ENCODE measurements at regions not wholly inside any gene's neighbourhood (a gene's known extent, or its start where the extent isn't known, plus 50 kb on each side); places are given as distances from the start of the nearest gene placed in this dataset.
A peak's percentile ranks its signal among the peaks of the same experiment; 100 is the strongest.

- H3K9me3 ChIP-seq (ENCODE audit: control insufficient read depth in 3 of 3, low read length in 3 of 3), result no peaks in the 10 kb centered on the region
- no peaks in the 10 kb centered on the region for H3K36me3 ChIP-seq (ENCODE audit: control insufficient read depth in 3 of 3, insufficient read depth in 3 of 3, low read length in 3 of 3)
- H3K9ac ChIP-seq (ENCODE audit: low read depth in 1 of 3, low read length in 3 of 3), result no peak overlapping the region
- no peak overlapping the region for H3K4me3 ChIP-seq (ENCODE audit: low read length in 3 of 3)
- H3K27me3 ChIP-seq (ENCODE audit: control insufficient read depth in 3 of 3, insufficient read depth in 3 of 3, low read length in 3 of 3), result peaks cover 6 to 11% (median 7%) of the 10 kb centered on the region in 3 donors
- H3K4me1 ChIP-seq (ENCODE audit: control insufficient read depth in 3 of 3, insufficient read depth in 3 of 3, low read length in 3 of 3), result peaks cover 4 to 18% (median 17%) of the 10 kb centered on the region in 3 donors
- H3K27ac ChIP-seq (ENCODE audit: low read depth, low read length), result no peak overlapping the region
Observed at GRCh38 chr4:53907772-53908171, 156.6 kb downstream of the CHIC2 start.

GRCh38 chr4:53906606-53907190 is 157.7 kb downstream of the CHIC2 start:
- H3K27me3 ChIP-seq (ENCODE audit: control insufficient read depth in 3 of 3, insufficient read depth in 3 of 3, low read length in 3 of 3), result peaks cover 6 to 11% (median 7%) of the 10 kb centered on the region in 3 donors
- H3K9ac ChIP-seq (ENCODE audit: low read depth in 1 of 3, low read length in 3 of 3), result no peak overlapping the region

GRCh38 chr4:53905941-53906377 is 158.4 kb downstream of the CHIC2 start:
- Histone ChIP-seq H3K36me3 (ENCODE audit: control insufficient read depth in 3 of 3, insufficient read depth in 3 of 3, low read length in 3 of 3) (no peaks in the 10 kb centered on the region), H3K4me3 (ENCODE audit: low read length in 3 of 3) (peak overlapping the region; percentile 57 to 64 (median 64)), H3K27me3 (ENCODE audit: control insufficient read depth in 3 of 3, insufficient read depth in 3 of 3, low read length in 3 of 3) (peaks cover 6 to 11% (median 7%) of the 10 kb centered on the region in 3 donors), H3K4me1 (ENCODE audit: control insufficient read depth in 3 of 3, insufficient read depth in 3 of 3, low read length in 3 of 3) (peaks cover 4 to 18% (median 17%) of the 10 kb centered on the region in 3 donors), H3K9me3 (ENCODE audit: control insufficient read depth in 3 of 3, low read length in 3 of 3) (no peaks in the 10 kb centered on the region), H3K27ac (ENCODE audit: low read depth, low read length) (no peak overlapping the region), H3K9ac (ENCODE audit: low read depth in 1 of 3, low read length in 3 of 3) (peak overlapping the region in 2 of 3 donors; percentile 41)

More at GRCh38 chr4:53906606-53907190, 157.7 kb downstream of the CHIC2 start:
- H3K9me3 ChIP-seq (ENCODE audit: control insufficient read depth in 3 of 3, low read length in 3 of 3), result no peaks in the 10 kb centered on the region
- H3K36me3 ChIP-seq (ENCODE audit: control insufficient read depth in 3 of 3, insufficient read depth in 3 of 3, low read length in 3 of 3), result no peaks in the 10 kb centered on the region
- peak overlapping the region in 1 of 3 donors; percentile 64 for H3K4me3 ChIP-seq (ENCODE audit: low read length in 3 of 3)
- H3K4me1 ChIP-seq (ENCODE audit: control insufficient read depth in 3 of 3, insufficient read depth in 3 of 3, low read length in 3 of 3), result peaks cover 4 to 18% (median 17%) of the 10 kb centered on the region in 3 donors
- H3K27ac ChIP-seq (ENCODE audit: low read depth, low read length), result no peak overlapping the region

GRCh38 chr4:53905276-53905940 is 159.0 kb downstream of the CHIC2 start:
- Histone ChIP-seq H3K4me3 (ENCODE audit: low read length in 3 of 3) (peak overlapping the region in 2 of 3 donors; percentile 57 to 64), H3K27ac (ENCODE audit: low read depth, low read length) (no peak overlapping the region), H3K4me1 (ENCODE audit: control insufficient read depth in 3 of 3, insufficient read depth in 3 of 3, low read length in 3 of 3) (peaks cover 4 to 18% (median 17%) of the 10 kb centered on the region in 3 donors), H3K9ac (ENCODE audit: low read depth in 1 of 3, low read length in 3 of 3) (no peak overlapping the region), H3K36me3 (ENCODE audit: control insufficient read depth in 3 of 3, insufficient read depth in 3 of 3, low read length in 3 of 3) (no peaks in the 10 kb centered on the region), H3K27me3 (ENCODE audit: control insufficient read depth in 3 of 3, insufficient read depth in 3 of 3, low read length in 3 of 3) (peaks cover 6 to 11% (median 7%) of the 10 kb centered on the region in 3 donors), H3K9me3 (ENCODE audit: control insufficient read depth in 3 of 3, low read length in 3 of 3) (no peaks in the 10 kb centered on the region)

GRCh38 chr4:53902786-53903185 is 161.6 kb downstream of the CHIC2 start:
- peaks cover 2 to 9% (median 7%) of the 10 kb centered on the region in 3 donors for H3K4me1 ChIP-seq (ENCODE audit: control insufficient read depth in 3 of 3, insufficient read depth in 3 of 3, low read length in 3 of 3)
- peaks cover 3 to 11% (median 11%) of the 10 kb centered on the region in 3 donors for H3K27me3 ChIP-seq (ENCODE audit: control insufficient read depth in 3 of 3, insufficient read depth in 3 of 3, low read length in 3 of 3)
- H3K9me3 ChIP-seq (ENCODE audit: control insufficient read depth in 3 of 3, low read length in 3 of 3), result no peaks in the 10 kb centered on the region
- H3K4me3 ChIP-seq (ENCODE audit: low read length in 3 of 3), result no peak overlapping the region
- H3K27ac ChIP-seq (ENCODE audit: low read depth, low read length), result no peak overlapping the region
- H3K9ac ChIP-seq (ENCODE audit: low read depth in 1 of 3, low read length in 3 of 3), result no peak overlapping the region
- H3K36me3 ChIP-seq (ENCODE audit: control insufficient read depth in 3 of 3, insufficient read depth in 3 of 3, low read length in 3 of 3), result no peaks in the 10 kb centered on the region

GRCh38 chr4:53900271-53900649 is 164.1 kb downstream of the CHIC2 start:
- Histone ChIP-seq H3K4me1 (ENCODE audit: control insufficient read depth in 3 of 3, insufficient read depth in 3 of 3, low read length in 3 of 3) (peaks cover 0 to 3% (median 0%) of the 10 kb centered on the region in 3 donors), H3K9me3 (ENCODE audit: control insufficient read depth in 3 of 3, low read length in 3 of 3) (no peaks in the 10 kb centered on the region), H3K27ac (ENCODE audit: low read depth, low read length) (no peak overlapping the region), H3K9ac (ENCODE audit: low read depth in 1 of 3, low read length in 3 of 3) (no peak overlapping the region), H3K27me3 (ENCODE audit: control insufficient read depth in 3 of 3, insufficient read depth in 3 of 3, low read length in 3 of 3) (peaks cover 0 to 10% (median 5%) of the 10 kb centered on the region in 3 donors), H3K4me3 (ENCODE audit: low read length in 3 of 3) (no peak overlapping the region), H3K36me3 (ENCODE audit: control insufficient read depth in 3 of 3, insufficient read depth in 3 of 3, low read length in 3 of 3) (no peaks in the 10 kb centered on the region)

GRCh38 chr4:53899586-53900270 is 164.7 kb downstream of the CHIC2 start:
- H3K27ac ChIP-seq (ENCODE audit: low read depth, low read length), result no peak overlapping the region
- no peak overlapping the region for H3K9ac ChIP-seq (ENCODE audit: low read depth in 1 of 3, low read length in 3 of 3)
- peaks cover 0 to 3% (median 0%) of the 10 kb centered on the region in 3 donors for H3K4me1 ChIP-seq (ENCODE audit: control insufficient read depth in 3 of 3, insufficient read depth in 3 of 3, low read length in 3 of 3)
- H3K4me3 ChIP-seq (ENCODE audit: low read length in 3 of 3), result peak overlapping the region in 1 of 3 donors; percentile 11
- no peaks in the 10 kb centered on the region for H3K9me3 ChIP-seq (ENCODE audit: control insufficient read depth in 3 of 3, low read length in 3 of 3)
- no peaks in the 10 kb centered on the region for H3K36me3 ChIP-seq (ENCODE audit: control insufficient read depth in 3 of 3, insufficient read depth in 3 of 3, low read length in 3 of 3)
- H3K27me3 ChIP-seq (ENCODE audit: control insufficient read depth in 3 of 3, insufficient read depth in 3 of 3, low read length in 3 of 3), result peaks cover 0 to 5% (median 4%) of the 10 kb centered on the region in 3 donors

- Histone ChIP-seq H3K36me3 (ENCODE audit: control insufficient read depth in 3 of 3, insufficient read depth in 3 of 3, low read length in 3 of 3) (no peaks in the 10 kb centered on the region), H3K9ac (ENCODE audit: low read depth in 1 of 3, low read length in 3 of 3) (no peak overlapping the region), H3K27me3 (ENCODE audit: control insufficient read depth in 3 of 3, insufficient read depth in 3 of 3, low read length in 3 of 3) (peaks cover 0 to 2% (median 2%) of the 10 kb centered on the region in 3 donors), H3K27ac (ENCODE audit: low read depth, low read length) (no peak overlapping the region), H3K4me1 (ENCODE audit: control insufficient read depth in 3 of 3, insufficient read depth in 3 of 3, low read length in 3 of 3) (peaks cover 0 to 3% (median 0%) of the 10 kb centered on the region in 3 donors), H3K4me3 (ENCODE audit: low read length in 3 of 3) (no peak overlapping the region), H3K9me3 (ENCODE audit: control insufficient read depth in 3 of 3, low read length in 3 of 3) (no peaks in the 10 kb centered on the region)
Observed at GRCh38 chr4:53895137-53895536, 169.3 kb downstream of the CHIC2 start.

GRCh38 chr4:53890461-53890860 is 173.9 kb downstream of the CHIC2 start:
- Histone ChIP-seq H3K9me3 (ENCODE audit: control insufficient read depth in 3 of 3, low read length in 3 of 3) (no peaks in the 10 kb centered on the region), H3K9ac (ENCODE audit: low read depth in 1 of 3, low read length in 3 of 3) (no peak overlapping the region), H3K27ac (ENCODE audit: low read depth, low read length) (no peak overlapping the region), H3K36me3 (ENCODE audit: control insufficient read depth in 3 of 3, insufficient read depth in 3 of 3, low read length in 3 of 3) (no peaks in the 10 kb centered on the region), H3K4me3 (ENCODE audit: low read length in 3 of 3) (no peak overlapping the region), H3K27me3 (ENCODE audit: control insufficient read depth in 3 of 3, insufficient read depth in 3 of 3, low read length in 3 of 3) (no peaks in the 10 kb centered on the region), H3K4me1 (ENCODE audit: control insufficient read depth in 3 of 3, insufficient read depth in 3 of 3, low read length in 3 of 3) (no peaks in the 10 kb centered on the region)

All from skeletal muscle tissue (tissue), 3 donors.